IMR-90 (cell line): ENCODE measurements at regions not wholly inside any gene's neighbourhood (a gene's known extent, or its start where the extent isn't known, plus 50 kb on each side); places are given as distances from the start of the nearest gene placed in this dataset.

Experiments used
- ATAC-seq: fragments of 200-7000 bp; cut with Tn5 transposase; 2 replicates; pipeline ENCODE4 v1.9.1; 2020; ENCODE audit warnings: low read depth, mild to moderate bottlenecking, moderate library complexity
- BruUV-seq: library from RNA; stranded (reverse); fragments of 400-500 nt; replicated peaks from 2 replicates; lab custom pipeline; 2021; lab: Mats Ljungman, UMichigan
- CTCF ChIA-PET: fragments of 300-600 bp; formaldehyde crosslinking; extraction: SDS; loops from one replicate; lab custom pipeline; 2021; ENCODE audit warnings: antibody characterized with exemption; lab: Yijun Ruan, JAX
- POLR2A ChIA-PET: fragments of 300-600 bp; sonication (Branson Sonifier 250); formaldehyde crosslinking; loops from one replicate; lab custom pipeline; 2022; ENCODE audit warnings: antibody characterized with exemption; ENCODE audit not compliant: unreplicated experiment; lab: Charles Lee
- DNase-seq: peaks from one replicate; pipeline ENCODE4 v3.0.0; 2013
- H2AFZ ChIP-seq: replicated peaks from 2 replicates; pipeline ENCODE3; 2013; ENCODE audit warnings: low read length, mild to moderate bottlenecking; ENCODE audit not compliant: poor library complexity
- H2AK5ac ChIP-seq: 2 replicates; pipeline ENCODE4 v1.6.1; 2013; ENCODE audit warnings: low read depth, low read length, inconsistent platforms
- H2AK9ac ChIP-seq: replicated peaks from 2 replicates; pipeline ENCODE3; 2013; ENCODE audit warnings: mild to moderate bottlenecking, low read depth, low read length, moderate library complexity; ENCODE audit not compliant: poor library complexity
- H2BK120ac ChIP-seq: 2 replicates; pipeline ENCODE4 v1.6.1; 2013; ENCODE audit warnings: low read depth, low read length, inconsistent platforms
- H2BK15ac ChIP-seq: 3 replicates; pipeline ENCODE4 v1.6.1; 2013; ENCODE audit warnings: low read depth, low read length, inconsistent platforms
- H2BK20ac ChIP-seq: 2 replicates; pipeline ENCODE4 v1.6.1; 2013; ENCODE audit warnings: low read depth, mild to moderate bottlenecking, inconsistent platforms, low read length, moderate library complexity
- H2BK5ac ChIP-seq: 2 replicates; pipeline ENCODE4 v1.6.1; 2013; ENCODE audit warnings: mild to moderate bottlenecking, low read depth, low read length, inconsistent platforms; ENCODE audit not compliant: poor library complexity, severe bottlenecking
- H3K14ac ChIP-seq: replicated peaks from 2 replicates; pipeline ENCODE4 v1.6.1; 2013; ENCODE audit warnings: low read depth, low read length, inconsistent platforms
- H3K18ac ChIP-seq: 2 replicates; pipeline ENCODE4 v1.6.1; 2013; ENCODE audit warnings: low read depth, low read length, control low read depth
- H3K23ac ChIP-seq: 2 replicates; pipeline ENCODE4 v1.6.1; 2013; ENCODE audit warnings: low read depth, low read length, inconsistent platforms
- H3K27ac ChIP-seq: 2 replicates; pipeline ENCODE4 v1.5.1; 2013; ENCODE audit warnings: mild to moderate bottlenecking, control low read depth, low read length; ENCODE audit not compliant: insufficient read depth
- H3K27me3 ChIP-seq: 2 replicates; pipeline ENCODE4 v1.6.1; 2013; ENCODE audit warnings: low read length; ENCODE audit not compliant: control insufficient read depth, insufficient read depth
- H3K36me3 ChIP-seq: 2 replicates; pipeline ENCODE4 v1.6.1; 2013; ENCODE audit warnings: low read length, mixed read lengths; ENCODE audit not compliant: control insufficient read depth, insufficient read depth
- H3K4ac ChIP-seq: 2 replicates; pipeline ENCODE4 v1.6.1; 2013; ENCODE audit warnings: low read depth, low read length, inconsistent platforms
- H3K4me1 ChIP-seq: 2 replicates; pipeline ENCODE4 v1.6.1; 2013; ENCODE audit warnings: low read length, mixed read lengths; ENCODE audit not compliant: control insufficient read depth, insufficient read depth
- H3K4me2 ChIP-seq: 2 replicates; pipeline ENCODE4 v1.6.1; 2013; ENCODE audit warnings: low read depth, mild to moderate bottlenecking, control low read depth, low read length, moderate library complexity
- H3K4me3 ChIP-seq: 2 replicates; pipeline ENCODE4 v1.5.1; 2013; ENCODE audit warnings: low read depth, mild to moderate bottlenecking, control low read depth, low read length, moderate library complexity; ENCODE audit not compliant: insufficient read depth
- H3K56ac ChIP-seq: 2 replicates; pipeline ENCODE4 v1.6.1; 2013; ENCODE audit warnings: low read length, inconsistent platforms; ENCODE audit not compliant: insufficient read depth; ENCODE audit errors: extremely low read depth
- H3K79me1 ChIP-seq, 2 experiments: 2 replicates each; pipeline ENCODE4 v1.6.1; 2013; ENCODE audit warnings: low read length in 2 of 2, inconsistent platforms in 1 of 2, low read depth in 1 of 2
- H3K9ac ChIP-seq: 2 replicates; pipeline ENCODE4 v1.6.1; 2013; ENCODE audit warnings: low read depth, low read length, control low read depth
- H3K9me1 ChIP-seq: 2 replicates; pipeline ENCODE4 v1.6.1; 2013; ENCODE audit warnings: low read length, inconsistent platforms; ENCODE audit not compliant: insufficient read depth
- H3K9me3 ChIP-seq: 2 replicates; pipeline ENCODE4 v1.6.1; 2013; ENCODE audit warnings: low read length; ENCODE audit not compliant: control insufficient read depth, insufficient read depth
- H4K20me1 ChIP-seq: 2 replicates; pipeline ENCODE4 v1.6.1; 2013; ENCODE audit warnings: low read length, inconsistent platforms; ENCODE audit not compliant: insufficient read depth
- H4K5ac ChIP-seq: 2 replicates; pipeline ENCODE4 v1.6.1; 2013; ENCODE audit warnings: mild to moderate bottlenecking, low read depth, low read length, control low read depth
- H4K8ac ChIP-seq, 2 experiments: 2 replicates each; pipeline ENCODE4 v1.6.1; 2013; ENCODE audit warnings: low read depth in 2 of 2, low read length in 2 of 2, control low read depth in 1 of 2, inconsistent platforms in 1 of 2
- H4K91ac ChIP-seq: 2 replicates; pipeline ENCODE4 v1.6.1; 2013; ENCODE audit warnings: low read depth, low read length, inconsistent platforms; ENCODE audit not compliant: insufficient read depth
- BHLHE40 ChIP-seq: fragments of 150-350 bp; IDR thresholded peaks from 2 replicates; pipeline ENCODE4 v1.6.1; 2016; ENCODE audit warnings: mild to moderate bottlenecking, low read depth, low read length
- CEBPB ChIP-seq: IDR thresholded peaks from 2 replicates; pipeline ENCODE4 v1.6.1; 2012; ENCODE audit warnings: low read depth, low read length, improper control_type of control experiment
- CHD1 ChIP-seq: IDR thresholded peaks from 2 replicates; pipeline ENCODE4 v1.6.1; 2012; ENCODE audit warnings: low read depth, low read length, improper control_type of control experiment
- CTCF ChIP-seq: conservative IDR thresholded peaks from 2 replicates; pipeline ENCODE4 v1.5.1; 2012; ENCODE audit warnings: mild to moderate bottlenecking, low read depth, low read length, improper control_type of control experiment
- FOS ChIP-seq: fragments of 150-350 bp; IDR thresholded peaks from 2 replicates; pipeline ENCODE4 v1.6.1; 2016; ENCODE audit warnings: low read depth, low read length
- MAFK ChIP-seq: IDR thresholded peaks from 2 replicates; pipeline ENCODE4 v1.6.1; 2012; ENCODE audit warnings: low read depth, low read length, improper control_type of control experiment
- MAZ ChIP-seq: IDR thresholded peaks from 2 replicates; pipeline ENCODE4 v1.6.1; 2012; ENCODE audit warnings: low read depth, mild to moderate bottlenecking, low read length, improper control_type of control experiment, moderate library complexity, borderline replicate concordance
- MXI1 ChIP-seq: IDR thresholded peaks from 2 replicates; pipeline ENCODE4 v1.6.1; 2012; ENCODE audit warnings: low read depth, mild to moderate bottlenecking, low read length, moderate library complexity, borderline replicate concordance
- NFE2L2 ChIP-seq: fragments of 150-350 bp; IDR thresholded peaks from 2 replicates; pipeline ENCODE4 v1.6.1; 2016; ENCODE audit warnings: low read depth, mild to moderate bottlenecking, low read length
- POLR2A ChIP-seq: IDR thresholded peaks from 2 replicates; pipeline ENCODE4 v1.6.1; 2012; ENCODE audit warnings: mild to moderate bottlenecking, low read depth, low read length
- RAD21 ChIP-seq: IDR thresholded peaks from 2 replicates; pipeline ENCODE4 v1.6.1; 2012; ENCODE audit warnings: low read length, improper control_type of control experiment
- RCOR1 ChIP-seq: IDR thresholded peaks from 2 replicates; pipeline ENCODE4 v1.6.1; 2012; ENCODE audit warnings: mild to moderate bottlenecking, low read length, improper control_type of control experiment; ENCODE audit not compliant: insufficient replicate concordance
- RFX5 ChIP-seq: IDR thresholded peaks from 2 replicates; pipeline ENCODE4 v1.8.0; 2012; ENCODE audit warnings: low read depth, mild to moderate bottlenecking, low read length, moderate library complexity
- SMC3 ChIP-seq: fragments of 150-350 bp; IDR thresholded peaks from 2 replicates; pipeline ENCODE4 v1.6.1; 2016; ENCODE audit warnings: low read depth, mild to moderate bottlenecking, antibody characterized with exemption, low read length, moderate library complexity
- USF2 ChIP-seq: fragments of 150-350 bp; IDR thresholded peaks from 2 replicates; pipeline ENCODE4 v1.6.1; 2017; ENCODE audit warnings: mild to moderate bottlenecking, antibody characterized with exemption, low read length, low read depth
- WGBS, 2 experiments: methylation state at CpG; one replicate each; pipeline versions ENCODE4 v1.1.5 to v1.1.7; 2013; ENCODE audit warnings: missing lambda C conversion rate in 2 of 2; ENCODE audit not compliant: insufficient read length in 1 of 2; ENCODE audit errors: extremely low coverage in 2 of 2; 5-methylcytosine and 5-hydroxymethylcytosine counted together
- dilution Hi-C: fragments of 300-500 bp; cut with HindIII; formaldehyde crosslinking; loops from one replicate; pipeline ENCODE4 v1.14.3; 2018; ENCODE audit warnings: low sequenced_read_pairs; ENCODE audit not compliant: unreplicated experiment
- in situ Hi-C: fragments of 300-500 bp; cut with MboI; formaldehyde crosslinking; loops from 3 replicates; pipeline ENCODE4 v1.14.3; 2019; ENCODE audit warnings: low sequenced_read_pairs, inconsistent platforms, mixed read lengths
- intact Hi-C: fragments of 100-400 bp; cut with micrococcal nuclease; formaldehyde crosslinking; loops from 2 replicates; pipeline ENCODE4 v1.10.0; 2022

DNA sequence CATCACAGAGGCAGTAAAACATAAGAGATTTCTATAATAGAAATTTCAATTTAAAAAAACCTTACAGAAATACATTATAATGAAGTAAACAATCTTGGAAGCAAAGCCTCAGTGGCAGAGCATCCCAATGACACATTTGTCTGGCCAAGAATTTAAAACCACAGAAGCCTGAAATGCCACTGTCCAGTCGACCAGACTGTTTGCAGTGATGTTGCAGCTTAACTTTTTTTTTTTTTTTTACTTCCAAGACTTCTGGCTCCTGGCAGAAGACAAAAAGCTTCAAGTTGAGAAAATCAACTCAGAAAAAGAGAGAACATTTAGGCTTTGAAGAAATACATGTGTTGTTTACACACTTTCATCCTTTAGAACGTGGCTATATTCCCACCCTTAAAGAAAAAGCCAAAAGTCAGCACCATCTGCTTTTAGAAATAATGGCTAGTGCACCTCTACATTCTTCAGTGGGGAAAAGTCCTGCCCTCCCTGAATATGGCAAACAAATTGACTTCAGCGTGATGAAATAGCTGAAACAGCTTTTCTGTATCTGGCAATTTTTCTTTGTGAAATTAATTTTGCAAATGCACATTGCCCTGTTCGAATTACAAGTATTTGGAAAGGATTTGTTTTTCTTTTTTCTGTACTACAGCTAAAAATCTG lies 205.5 kb upstream of the MON1B start:
- Histone ChIP-seq H2BK5ac (no peak overlapping the region), H3K4me2 (no peak overlapping the region), H3K9me3 (no peaks in the 10 kb centered on the region; the same call in 1 of the 2 replicates), H2AK5ac (no peak overlapping the region), H3K4me3 (no peak overlapping the region), H2BK15ac (no peak overlapping the region), H3K14ac (no peak overlapping the region), H4K8ac (no peak overlapping the region), H3K9me1 (no peaks in the 10 kb centered on the region), H2AFZ (no peak overlapping the region), H3K18ac (no peak overlapping the region), H3K4me1 (no peaks in the 10 kb centered on the region), H3K27ac (no peak overlapping the region), H4K91ac (no peak overlapping the region), H2BK20ac (no peak overlapping the region), H2BK120ac (no peak overlapping the region), H3K36me3 (no peaks in the 10 kb centered on the region), H2AK9ac (no peak overlapping the region), H3K79me1 (no peaks in the 10 kb centered on the region), H3K23ac (no peak overlapping the region), H3K56ac (no peak overlapping the region), H4K5ac (no peak overlapping the region), H4K20me1 (no peaks in the 10 kb centered on the region), H3K27me3 (no peaks in the 10 kb centered on the region), H3K4ac (no peak overlapping the region), H3K9ac (no peak overlapping the region)
- WGBS, 2 experiments, result no CpG with 5 or more reads among the region's 4 CpGs
- ChIA-PET CTCF (interaction anchor here (0.6 kb wide), 1 partner anchor 13 kb away, joined by 4 read pairs; no protein-coding TSS in a partner anchor), POLR2A (no interaction called here)
- ATAC-seq, result no peak
- in situ Hi-C loops, result no loop called here
- BruUV-seq, result no TSS peak
- dilution Hi-C loops, result no loop called here
- TF ChIP-seq FOS, result no peak
- TF ChIP-seq USF2, result no peak
- no peak for TF ChIP-seq RAD21
- no peak for TF ChIP-seq MAZ
- TF ChIP-seq POLR2A, result no peak
- TF ChIP-seq CTCF, result no peak
- TF ChIP-seq MAFK, result no peak
- no peak for TF ChIP-seq MXI1
- TF ChIP-seq RFX5, result no peak
- no peak for TF ChIP-seq NFE2L2
- no peak for TF ChIP-seq BHLHE40
- no peak for TF ChIP-seq SMC3
- no peak for TF ChIP-seq CHD1
- TF ChIP-seq CEBPB, result no peak
- TF ChIP-seq RCOR1, result no peak
- no peak for DNase-seq
- intact Hi-C loops, result no loop called here
